DOHH2 (cell line): ENCODE measurements at regions not wholly inside any gene's neighbourhood (a gene's known extent, or its start where the extent isn't known, plus 50 kb on each side); places are given as distances from the start of the nearest gene placed in this dataset.

Experiments used
- H3F3A ChIP-seq: fragments of 200-600 bp; sonication (generic), shearing (Covaris generic); 2 replicates; pipeline ENCODE4 v1.6.0; 2016; ENCODE audit warnings: antibody characterized with exemption, mild to moderate bottlenecking; ENCODE audit not compliant: control insufficient read depth, insufficient read depth
- H3K27ac ChIP-seq: fragments of 200-600 bp; sonication (generic); 2 replicates; pipeline ENCODE4 v1.5.1; 2014; ENCODE audit warnings: low read depth, mild to moderate bottlenecking, low read length, moderate library complexity
- H3K27me3 ChIP-seq: fragments of 200-600 bp; sonication (generic); 2 replicates; pipeline ENCODE4 v1.6.1; 2014; ENCODE audit warnings: mild to moderate bottlenecking, low read length, mixed read lengths; ENCODE audit not compliant: control insufficient read depth
- H3K36me3 ChIP-seq: fragments of 200-600 bp; sonication (generic); 2 replicates; pipeline ENCODE4 v1.6.1; 2014; ENCODE audit warnings: mild to moderate bottlenecking, low read length, moderate library complexity, mixed read lengths; ENCODE audit not compliant: control insufficient read depth
- H3K4me1 ChIP-seq: fragments of 200-600 bp; sonication (generic); 2 replicates; pipeline ENCODE4 v1.6.1; 2014; ENCODE audit warnings: mild to moderate bottlenecking, low read length, mixed read lengths; ENCODE audit not compliant: control insufficient read depth
- H3K4me2 ChIP-seq: fragments of 200-600 bp; sonication (generic); 2 replicates; pipeline ENCODE4 v1.6.0; 2014; ENCODE audit warnings: mild to moderate bottlenecking, low read length, moderate library complexity
- H3K4me3 ChIP-seq: fragments of 200-600 bp; sonication (generic); 2 replicates; pipeline ENCODE4 v1.5.1; 2014; ENCODE audit warnings: mild to moderate bottlenecking, low read length, mixed read lengths
- H3K79me2 ChIP-seq: fragments of 200-600 bp; sonication (generic); 2 replicates; pipeline ENCODE4 v1.6.1; 2014; ENCODE audit warnings: mild to moderate bottlenecking, low read length, mixed read lengths; ENCODE audit not compliant: control insufficient read depth
- H3K9me2 ChIP-seq: fragments of 200-600 bp; sonication (generic); replicated peaks from 2 replicates; pipeline ENCODE4 v1.6.1; 2014; ENCODE audit warnings: mild to moderate bottlenecking, low read length, mixed read lengths; ENCODE audit not compliant: control insufficient read depth
- H3K9me3 ChIP-seq: fragments of 200-600 bp; sonication (generic); 2 replicates; pipeline ENCODE4 v1.6.1; 2014; ENCODE audit warnings: antibody characterized with exemption, low read length, mixed read lengths; ENCODE audit not compliant: control insufficient read depth, insufficient read depth
- H4K20me1 ChIP-seq: fragments of 200-600 bp; sonication (generic); 2 replicates; pipeline ENCODE4 v1.6.0; 2014; ENCODE audit warnings: low read depth, mild to moderate bottlenecking, antibody characterized with exemption, low read length, moderate library complexity; ENCODE audit not compliant: control insufficient read depth, insufficient read depth
- EZH2phosphoT487 ChIP-seq: fragments of 200-600 bp; sonication (generic); IDR thresholded peaks from 2 replicates; pipeline ENCODE4 v1.6.1; 2017; ENCODE audit warnings: borderline replicate concordance, mild to moderate bottlenecking, antibody characterized with exemption, low read length, moderate library complexity, mixed read lengths
- TF ChIP-seq, protein P1 (sequence below): fragments of 200-600 bp; sonication (generic); IDR thresholded peaks from one replicate; pipeline ENCODE4 v1.5.1; 2014; ENCODE audit warnings: antibody characterized with exemption, mild to moderate bottlenecking, low read depth, low read length; ENCODE audit not compliant: poor library complexity, severe bottlenecking

DNA sequence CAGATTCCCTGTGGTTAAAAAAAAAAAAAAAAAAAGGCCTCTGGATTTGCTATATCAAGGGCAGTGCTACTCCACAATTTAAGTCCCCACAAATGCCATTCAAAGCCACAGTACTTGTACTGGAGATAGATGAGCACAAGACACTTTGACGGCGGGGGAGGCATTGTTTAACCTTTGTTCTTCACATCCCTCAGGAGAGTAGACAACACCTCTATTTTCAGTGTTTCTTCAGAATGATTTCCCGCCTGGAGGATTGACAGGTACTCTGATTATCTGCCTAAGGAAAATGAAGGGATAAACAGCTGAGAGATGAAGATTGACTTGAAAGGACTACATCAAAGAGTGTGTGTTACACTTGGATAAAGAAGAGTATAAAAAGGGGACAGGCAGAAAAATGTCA, 58.7 kb downstream of the OTOL1 start:
- no peaks in the 10 kb centered on the region for H3K36me3 ChIP-seq
- no peak overlapping the region for H3K4me2 ChIP-seq
- H3K4me1 ChIP-seq, result no peaks in the 10 kb centered on the region
- no peaks in the 10 kb centered on the region for H3K27me3 ChIP-seq
- no peak overlapping the region for H3K27ac ChIP-seq
- no peaks in the 10 kb centered on the region for H4K20me1 ChIP-seq
- H3F3A ChIP-seq, result no peaks in the 10 kb centered on the region
- H3K9me2 ChIP-seq, result no peaks in the 10 kb centered on the region
- TF ChIP-seq EZH2phosphoT487, result no peak
- TF ChIP-seq, protein P1, sequence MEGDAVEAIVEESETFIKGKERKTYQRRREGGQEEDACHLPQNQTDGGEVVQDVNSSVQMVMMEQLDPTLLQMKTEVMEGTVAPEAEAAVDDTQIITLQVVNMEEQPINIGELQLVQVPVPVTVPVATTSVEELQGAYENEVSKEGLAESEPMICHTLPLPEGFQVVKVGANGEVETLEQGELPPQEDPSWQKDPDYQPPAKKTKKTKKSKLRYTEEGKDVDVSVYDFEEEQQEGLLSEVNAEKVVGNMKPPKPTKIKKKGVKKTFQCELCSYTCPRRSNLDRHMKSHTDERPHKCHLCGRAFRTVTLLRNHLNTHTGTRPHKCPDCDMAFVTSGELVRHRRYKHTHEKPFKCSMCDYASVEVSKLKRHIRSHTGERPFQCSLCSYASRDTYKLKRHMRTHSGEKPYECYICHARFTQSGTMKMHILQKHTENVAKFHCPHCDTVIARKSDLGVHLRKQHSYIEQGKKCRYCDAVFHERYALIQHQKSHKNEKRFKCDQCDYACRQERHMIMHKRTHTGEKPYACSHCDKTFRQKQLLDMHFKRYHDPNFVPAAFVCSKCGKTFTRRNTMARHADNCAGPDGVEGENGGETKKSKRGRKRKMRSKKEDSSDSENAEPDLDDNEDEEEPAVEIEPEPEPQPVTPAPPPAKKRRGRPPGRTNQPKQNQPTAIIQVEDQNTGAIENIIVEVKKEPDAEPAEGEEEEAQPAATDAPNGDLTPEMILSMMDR, result no peak
- no peak overlapping the region for H3K4me3 ChIP-seq
- H3K79me2 ChIP-seq, result no peaks in the 10 kb centered on the region
- H3K9me3 ChIP-seq, result no peaks in the 10 kb centered on the region

DNA sequence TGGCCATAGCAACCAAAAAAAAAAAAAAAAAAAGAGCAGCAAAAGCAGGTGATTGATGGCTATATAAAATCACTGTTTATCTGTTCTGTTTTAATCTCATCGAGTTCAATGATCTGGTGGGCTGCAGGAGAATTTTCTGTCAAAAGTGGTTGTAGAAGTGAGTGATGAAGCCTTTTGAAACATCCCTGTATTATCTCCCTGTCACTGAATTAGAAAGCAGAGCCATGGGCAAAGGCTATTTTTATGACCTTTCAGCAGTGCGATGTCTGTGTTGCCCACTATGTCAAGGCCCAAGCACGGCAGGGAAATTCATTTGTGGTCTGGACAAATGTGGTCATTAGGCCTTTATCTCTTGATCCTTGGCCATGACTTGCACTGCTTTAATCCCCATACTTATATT, 59.9 kb downstream of the OTOL1 start:
- Histone ChIP-seq H3K4me2 (no peak overlapping the region), H3K4me1 (no peaks in the 10 kb centered on the region), H3K9me3 (no peaks in the 10 kb centered on the region), H3K79me2 (no peaks in the 10 kb centered on the region), H4K20me1 (no peaks in the 10 kb centered on the region), H3K9me2 (no peaks in the 10 kb centered on the region), H3K36me3 (no peaks in the 10 kb centered on the region), H3K4me3 (no peak overlapping the region), H3F3A (no peaks in the 10 kb centered on the region), H3K27me3 (no peaks in the 10 kb centered on the region), H3K27ac (no peak overlapping the region)
- TF ChIP-seq, protein P1, result no peak
- no peak for TF ChIP-seq EZH2phosphoT487

DNA sequence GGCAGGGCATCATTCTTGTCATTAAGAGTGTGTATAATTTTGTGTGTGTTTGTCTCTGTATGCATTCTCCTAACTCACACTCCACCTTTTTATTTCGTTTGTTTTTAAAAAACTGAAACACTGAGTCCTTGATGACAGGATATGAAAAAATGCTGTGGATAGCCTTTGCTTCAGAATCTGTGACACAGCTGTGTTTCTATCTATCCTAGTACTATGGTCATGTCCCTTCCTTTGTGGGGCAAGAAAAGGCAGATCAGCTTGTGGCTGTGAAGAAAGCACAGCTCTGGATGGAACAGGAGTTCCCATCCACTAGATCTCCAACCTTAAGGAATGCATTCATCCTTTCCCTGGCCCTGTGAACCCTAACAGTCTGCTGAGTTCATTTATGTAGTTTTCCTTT, 60.3 kb downstream of the OTOL1 start:
- Histone ChIP-seq H3K4me1 (no peaks in the 10 kb centered on the region), H3F3A (no peaks in the 10 kb centered on the region), H3K9me2 (no peaks in the 10 kb centered on the region), H3K27me3 (no peaks in the 10 kb centered on the region), H3K79me2 (no peaks in the 10 kb centered on the region), H3K9me3 (no peaks in the 10 kb centered on the region), H3K27ac (no peak overlapping the region), H4K20me1 (no peaks in the 10 kb centered on the region), H3K4me2 (no peak overlapping the region), H3K4me3 (no peak overlapping the region), H3K36me3 (no peaks in the 10 kb centered on the region)
- TF ChIP-seq EZH2phosphoT487, result no peak
- TF ChIP-seq, protein P1, result no peak

DNA sequence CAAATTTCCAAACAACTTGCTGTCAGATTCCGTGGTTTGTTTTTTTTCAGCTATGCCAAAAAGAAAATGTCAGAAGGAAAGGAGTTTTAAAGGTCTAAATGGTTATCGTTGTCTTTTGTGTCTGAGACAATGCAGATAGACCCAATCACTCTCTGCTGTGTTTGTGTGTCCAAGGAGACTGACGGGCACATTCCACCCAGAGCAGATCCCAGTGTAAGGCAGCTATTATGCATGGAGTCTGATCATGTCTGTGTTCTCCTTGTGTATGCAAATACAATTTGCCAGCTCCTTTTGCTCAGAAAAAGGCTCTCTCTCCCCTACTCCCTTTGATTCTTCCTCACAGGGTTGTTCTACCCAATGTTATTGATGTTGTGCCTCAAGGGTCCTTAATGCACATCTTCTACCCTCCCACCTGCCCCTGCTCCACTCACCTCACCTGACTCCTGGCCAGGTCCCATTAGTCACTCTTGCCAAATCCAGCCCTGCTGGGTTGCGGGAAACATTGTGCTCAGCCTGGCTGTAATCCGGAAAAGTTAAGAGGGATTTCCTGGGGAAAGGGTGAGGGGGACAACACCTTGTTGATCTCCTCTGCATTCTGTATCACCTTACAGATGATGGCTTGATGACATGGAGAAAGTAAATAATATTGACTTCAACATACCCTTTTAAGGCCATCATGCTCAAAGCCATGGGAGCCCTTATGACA, 61.0 kb downstream of the OTOL1 start:
- Histone ChIP-seq H3K36me3 (no peaks in the 10 kb centered on the region), H3K4me1 (no peaks in the 10 kb centered on the region), H3K4me3 (no peak overlapping the region), H3K9me3 (no peaks in the 10 kb centered on the region), H3K4me2 (no peak overlapping the region), H3F3A (no peaks in the 10 kb centered on the region), H3K27me3 (no peaks in the 10 kb centered on the region), H3K79me2 (no peaks in the 10 kb centered on the region), H3K9me2 (no peaks in the 10 kb centered on the region), H3K27ac (no peak overlapping the region), H4K20me1 (no peaks in the 10 kb centered on the region)
- TF ChIP-seq, protein P1, result no peak
- TF ChIP-seq EZH2phosphoT487, result no peak
